Stomach (tissue), 4 donors: ENCODE measurements at regions not wholly inside any gene's neighbourhood (a gene's known extent, or its start where the extent isn't known, plus 50 kb on each side); places are given as distances from the start of the nearest gene placed in this dataset.

Experiments used
- CTCF ChIP-seq, 7 experiments: fragments of 450-650 bp in 4 of 7; fragments of 200-600 bp in 3 of 7; sonication (generic) in 3 of 7; IDR thresholded peaks; one replicate each; pipeline ENCODE4 v1.5.1; 2016 to 2019; ENCODE audit warnings: antibody characterized with exemption in 7 of 7, control low read depth in 2 of 7, mild to moderate bottlenecking in 1 of 7
- EP300 ChIP-seq: sonication (generic); formaldehyde crosslinking; IDR thresholded peaks from one replicate; pipeline ENCODE4 v1.6.1; 2017; ENCODE audit warnings: antibody characterized with exemption

- TF ChIP-seq EP300 (no peak), CTCF (IDR thresholded peaks at IDR 0.05) (no peak)
Observed at GRCh38 chr11:110966131-110966530, 253.9 kb upstream of the ARHGAP20 start.
